GM12892 (cell line): ENCODE measurements at regions not wholly inside any gene's neighbourhood (a gene's known extent, or its start where the extent isn't known, plus 50 kb on each side); places are given as distances from the start of the nearest gene placed in this dataset.
"Not testable (repeated sequence)": the region's sequence is repeated elsewhere in the genome, so short reads cannot be mapped to it uniquely, and the experiment has no call there.

Experiments
- DNase-seq: peaks from one replicate; pipeline ENCODE4 v3.0.0; 2011; ENCODE audit not compliant: insufficient read length
- FAIRE-seq: peaks from 2 replicates; lab custom pipeline; 2011; peaks lifted over from hg19 to GRCh38; lab: Jason Lieb, UNC
- POLR2A ChIP-seq: IDR thresholded peaks from 2 replicates; pipeline ENCODE4 v1.6.1; 2011; ENCODE audit warnings: low read depth, low read length, control low read depth
- POLR2AphosphoS5 ChIP-seq: IDR thresholded peaks from 2 replicates; pipeline ENCODE4 v1.6.1; 2011; ENCODE audit warnings: low read depth, low read length, control low read depth
- TAF1 ChIP-seq: IDR thresholded peaks from 2 replicates; pipeline ENCODE4 v1.6.1; 2011; ENCODE audit warnings: low read depth, mild to moderate bottlenecking, control low read depth, low read length, borderline replicate concordance

DNA sequence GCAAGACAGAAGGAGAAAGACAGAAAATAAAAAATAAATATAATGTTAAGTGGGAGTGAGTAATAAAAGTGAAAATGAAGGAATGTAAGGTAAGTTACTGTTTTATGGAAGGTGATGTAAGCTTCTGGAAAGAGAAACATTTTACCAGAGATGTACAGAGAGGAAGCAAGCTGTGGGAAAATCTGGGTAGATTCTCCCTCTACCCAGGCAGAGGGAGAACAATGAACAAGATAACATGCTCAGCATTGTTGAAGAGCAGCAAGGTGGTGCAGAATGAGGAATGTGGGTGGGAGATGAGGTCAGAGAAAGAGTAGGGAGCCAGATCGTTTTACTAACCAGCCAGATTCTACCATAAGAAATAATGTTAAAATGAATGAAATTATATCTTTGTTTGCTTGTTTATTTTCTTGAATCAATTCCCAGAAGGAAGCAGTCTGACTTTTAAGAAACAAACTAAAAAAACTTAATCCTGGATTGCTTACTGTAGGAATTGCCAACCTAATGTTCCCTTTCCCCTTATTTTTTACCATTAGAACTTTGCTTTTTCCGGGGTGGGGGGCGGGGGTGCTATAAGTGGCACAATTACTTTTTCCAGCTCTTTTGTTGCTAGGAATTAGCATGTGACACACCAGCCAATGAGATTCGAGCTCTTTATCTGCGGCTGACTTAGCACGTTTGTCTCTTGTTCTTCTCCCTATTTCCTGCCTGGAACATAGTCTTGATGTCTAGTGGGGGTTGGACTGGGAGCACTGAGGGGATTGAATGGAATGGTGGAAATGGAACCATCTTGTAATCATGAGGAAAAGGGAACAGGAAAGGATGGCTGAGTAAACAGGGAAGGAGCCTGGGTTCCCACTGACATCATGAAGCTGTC is 356.7 kb downstream of the TMEM167A start:
- no peak for DNase-seq
- no peak for TF ChIP-seq TAF1
- no peak for TF ChIP-seq POLR2AphosphoS5
- no peak for TF ChIP-seq POLR2A
- FAIRE-seq, result no peak

GRCh38 chr5:82719368-82719767 is 357.8 kb downstream of the TMEM167A start:
- TF ChIP-seq POLR2A (no peak), POLR2AphosphoS5 (no peak), TAF1 (no peak)
- FAIRE-seq (no peak), DNase-seq (no peak)

DNA sequence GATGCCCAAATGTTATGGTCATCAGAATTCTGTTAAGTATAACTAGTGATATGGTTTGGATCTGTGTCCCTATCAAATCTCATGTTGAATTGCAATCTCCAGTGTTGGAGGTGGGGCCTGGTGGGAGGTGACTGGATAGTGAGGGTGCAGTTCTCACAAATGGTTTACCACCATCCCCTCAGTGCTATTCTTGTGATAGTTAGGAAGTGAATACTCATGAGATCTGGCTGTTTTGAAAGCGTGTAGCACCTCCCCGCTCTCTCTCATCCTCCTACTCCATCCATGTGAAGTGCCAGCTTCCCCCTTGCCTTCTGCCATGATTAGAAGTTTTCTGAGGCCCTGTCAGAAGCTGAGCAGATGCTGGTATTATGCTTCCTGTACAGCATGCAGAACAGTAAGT is 359.5 kb downstream of the TMEM167A start:
- DNase-seq, result no peak
- no peak for FAIRE-seq
- TF ChIP-seq TAF1, result no peak

DNA sequence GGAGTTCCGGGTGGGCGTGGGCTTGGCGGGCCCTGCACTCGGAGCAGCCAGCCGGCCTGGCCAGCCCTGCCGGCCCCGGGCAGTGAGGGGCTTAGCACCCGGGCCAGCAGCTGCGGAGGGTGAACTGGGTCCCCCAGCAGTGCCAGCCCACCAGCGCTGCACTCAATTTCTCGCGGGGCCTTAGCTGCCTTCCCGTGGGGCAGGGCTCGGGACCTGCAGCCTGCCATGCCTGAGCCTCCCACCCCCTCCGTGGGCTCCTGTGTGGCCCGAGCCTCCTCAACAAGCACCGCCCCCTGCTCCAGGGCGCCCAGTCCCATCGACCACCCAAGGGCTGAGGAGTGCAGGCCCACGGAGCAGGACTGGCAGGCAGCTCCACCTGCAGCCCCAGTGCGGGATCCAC is 362.5 kb downstream of the TMEM167A start:
- FAIRE-seq, DNase-seq: not testable (repeated sequence)

GRCh38 chr5:82713811-82714210 is 363.4 kb downstream of the TMEM167A start:
- TF ChIP-seq POLR2AphosphoS5, result no peak
- no peak for TF ChIP-seq TAF1
- TF ChIP-seq POLR2A, result no peak
- FAIRE-seq (no peak), DNase-seq (no peak)

- TF ChIP-seq POLR2AphosphoS5 (no peak), TAF1 (no peak)
- no peak for DNase-seq
- no peak for FAIRE-seq
Observed at GRCh38 chr5:82707741-82708140, 369.5 kb downstream of the TMEM167A start.

DNA sequence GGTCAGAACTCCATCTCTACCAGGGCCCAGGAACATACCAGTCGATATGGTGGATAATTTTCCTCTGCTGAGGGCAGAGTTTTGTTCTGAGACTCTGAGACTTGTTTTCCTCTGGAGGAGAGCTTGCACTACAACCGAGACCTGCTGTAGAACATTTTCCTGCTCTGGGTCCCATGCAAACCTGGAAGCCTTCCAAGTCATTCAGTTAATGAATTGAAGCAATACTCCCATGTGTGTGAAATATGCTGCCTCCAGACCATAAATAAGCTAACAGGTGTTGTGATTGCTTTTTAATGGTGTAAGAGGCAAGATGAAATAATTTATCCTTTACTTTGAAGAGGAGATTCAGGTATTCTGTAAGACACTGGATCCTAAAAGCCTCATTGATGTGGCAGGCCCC is 372.8 kb downstream of the TMEM167A start:
- TF ChIP-seq POLR2AphosphoS5 (no peak), POLR2A (no peak), TAF1 (no peak)
- DNase-seq (no peak), FAIRE-seq (no peak)

DNA sequence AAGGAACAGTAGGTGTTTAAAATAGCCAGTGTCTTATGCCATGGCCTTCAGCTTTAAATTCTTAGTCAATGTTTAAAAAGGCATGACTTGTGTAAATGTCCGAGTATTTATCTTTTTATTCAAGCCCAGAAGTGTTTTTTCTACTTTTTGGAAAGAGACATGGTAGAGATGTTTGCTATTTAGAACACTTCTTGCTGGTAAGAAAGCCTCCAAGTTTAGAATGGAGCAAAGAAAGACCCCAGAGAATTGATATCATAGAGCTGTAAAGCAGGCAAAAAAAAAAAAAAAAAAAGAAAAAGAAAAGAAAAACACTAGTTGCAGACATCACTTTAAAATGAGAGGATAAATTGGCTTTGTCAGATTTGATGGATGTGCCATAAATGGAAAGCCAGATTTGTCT is 375.1 kb downstream of the TMEM167A start:
- no peak for FAIRE-seq
- no peak for TF ChIP-seq POLR2A
- no peak for TF ChIP-seq TAF1
- no peak for TF ChIP-seq POLR2AphosphoS5
- DNase-seq, result no peak

GRCh38 chr5:82699737-82700136 is 377.5 kb downstream of the TMEM167A start:
- no peak for FAIRE-seq
- no peak for TF ChIP-seq TAF1
- TF ChIP-seq POLR2AphosphoS5, result no peak
- no peak for TF ChIP-seq POLR2A
- DNase-seq, result no peak

DNA sequence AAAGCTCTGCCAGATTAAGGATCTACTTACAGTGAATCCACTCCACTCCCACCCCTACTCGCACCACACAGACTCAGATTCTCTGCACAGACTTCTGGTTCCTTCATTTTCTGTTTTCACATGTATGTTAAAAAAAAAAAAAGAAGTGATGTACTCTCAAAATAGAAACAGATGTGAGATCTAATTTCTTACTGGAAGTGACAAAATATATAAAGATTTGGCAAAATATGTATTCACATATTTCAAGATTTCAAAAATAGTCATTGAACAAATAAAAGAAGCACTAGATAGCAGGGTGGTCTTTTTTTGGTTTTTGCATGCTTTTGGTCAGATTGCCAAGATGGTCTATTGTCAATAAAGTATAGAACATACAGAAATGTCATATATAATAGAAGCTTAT is 379.2 kb downstream of the TMEM167A start:
- TF ChIP-seq POLR2AphosphoS5, result no peak
- TF ChIP-seq TAF1, result no peak
- TF ChIP-seq POLR2A, result no peak
- FAIRE-seq, result no peak
- DNase-seq, result no peak

GRCh38 chr5:82694711-82695285 is 382.4 kb downstream of the TMEM167A start:
- no peak for TF ChIP-seq POLR2AphosphoS5
- TF ChIP-seq TAF1, result no peak
- TF ChIP-seq POLR2A, result no peak
- FAIRE-seq, result no peak
- no peak for DNase-seq

- TF ChIP-seq TAF1 (no peak), POLR2A (no peak), POLR2AphosphoS5 (no peak)
- DNase-seq (no peak), FAIRE-seq (no peak)
Observed at GRCh38 chr5:82692826-82693225, 384.4 kb downstream of the TMEM167A start.

DNA sequence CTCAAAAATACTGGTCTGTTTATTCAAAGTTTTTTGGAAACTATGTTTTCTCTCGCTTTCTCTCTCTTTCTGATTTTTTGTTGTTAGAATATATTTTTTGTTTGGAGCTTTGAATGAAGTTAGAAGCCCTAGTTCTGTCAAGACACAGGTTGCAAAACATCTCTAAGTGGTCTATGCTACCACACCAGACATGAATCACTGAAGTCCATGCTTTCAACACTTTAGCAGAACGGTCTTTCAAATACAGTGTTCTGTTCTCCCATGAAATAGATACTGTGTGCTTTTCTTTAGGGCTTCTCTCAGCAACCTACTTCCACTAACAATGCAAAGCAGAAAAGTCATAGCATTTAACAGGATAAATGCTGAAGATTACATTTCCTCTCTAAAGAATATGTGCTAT is 392.5 kb downstream of the TMEM167A start:
- no peak for FAIRE-seq
- DNase-seq, result no peak
- no peak for TF ChIP-seq POLR2AphosphoS5
- TF ChIP-seq TAF1, result no peak
- TF ChIP-seq POLR2A, result no peak

GRCh38 chr5:82684165-82684564 is 393.0 kb downstream of the TMEM167A start:
- DNase-seq (no peak), FAIRE-seq (no peak)
- TF ChIP-seq POLR2A (no peak), TAF1 (no peak), POLR2AphosphoS5 (no peak)
